Natural killer cell (primary cell): ENCODE measurements at regions not wholly inside any gene's neighbourhood (a gene's known extent, or its start where the extent isn't known, plus 50 kb on each side); places are given as distances from the start of the nearest gene placed in this dataset.

Experiments used
- ATAC-seq, 3 donors: fragments of 150-1000 bp in 2 of 3; fragments of 200-7000 bp in 1 of 3; cut with Tn5 transposase; 1 replicate in 1 of 3; 2 replicates in 2 of 3; pipeline ENCODE4 v1.10.0; 2021; ENCODE audit warnings: mild to moderate bottlenecking in 2 of 3, moderate library complexity in 2 of 3
- DNase-seq, 2 donors: peaks; one replicate each; pipeline versions ENCODE4 v3.0.0 to v3.0.0-alpha.2; 2013 to 2021; ENCODE audit warnings: mixed read lengths in 1 of 2
- H3K27ac ChIP-seq: one replicate; pipeline ENCODE4 v1.5.1; 2013; ENCODE audit warnings: mild to moderate bottlenecking, low read length
- H3K27me3 ChIP-seq: one replicate; pipeline ENCODE4 v1.6.1; 2013; ENCODE audit warnings: low read length; ENCODE audit not compliant: control insufficient read depth, insufficient read depth
- H3K36me3 ChIP-seq: one replicate; pipeline ENCODE4 v1.6.1; 2013; ENCODE audit warnings: low read length; ENCODE audit not compliant: control insufficient read depth, insufficient read depth
- H3K4me1 ChIP-seq: one replicate; pipeline ENCODE4 v1.6.1; 2013; ENCODE audit warnings: low read length; ENCODE audit not compliant: control insufficient read depth, insufficient read depth
- H3K4me3 ChIP-seq: one replicate; pipeline ENCODE4 v1.5.1; 2013; ENCODE audit warnings: low read length
- H3K9me3 ChIP-seq: one replicate; pipeline ENCODE4 v1.6.1; 2013; ENCODE audit warnings: low read length; ENCODE audit not compliant: control insufficient read depth, insufficient read depth
- H3K27ac Mint-ChIP-seq, 2 donors: one replicate each; pipeline ENCODE4 v1.8.0; 2022; ENCODE audit warnings: mild to moderate bottlenecking in 2 of 2, mixed read lengths in 2 of 2, moderate library complexity in 1 of 2
- H3K27me3 Mint-ChIP-seq, 2 donors: one replicate each; pipeline ENCODE4 v1.8.0; 2022; ENCODE audit warnings: low read depth in 2 of 2, mixed read lengths in 2 of 2
- H3K36me3 Mint-ChIP-seq: one replicate; pipeline ENCODE4 v1.8.0; 2022; ENCODE audit warnings: mixed read lengths
- H3K4me1 Mint-ChIP-seq, 2 donors: one replicate each; pipeline ENCODE4 v1.8.0; 2022; ENCODE audit warnings: mixed read lengths in 2 of 2
- H3K4me3 Mint-ChIP-seq: one replicate; pipeline ENCODE4 v1.8.0; 2022; ENCODE audit warnings: mild to moderate bottlenecking, moderate library complexity, mixed read lengths
- H3K9me3 Mint-ChIP-seq, 2 donors: one replicate each; pipeline ENCODE4 v1.8.0; 2022; ENCODE audit warnings: mixed read lengths in 2 of 2
- CTCF ChIP-seq: fragments of 200-600 bp; IDR thresholded peaks from one replicate; pipeline ENCODE4 v1.8.0; 2022; ENCODE audit warnings: antibody characterized with exemption
- WGBS: methylation state at CpG from one replicate; pipeline ENCODE4 v1.1.7; 2013; ENCODE audit warnings: missing lambda C conversion rate; ENCODE audit not compliant: insufficient coverage; 5-methylcytosine and 5-hydroxymethylcytosine counted together
- intact Hi-C: fragments of 100-400 bp; cut with micrococcal nuclease; formaldehyde crosslinking; loops from one replicate; pipeline ENCODE4 v1.14.2; 2022

- Histone ChIP-seq H3K36me3 (no peaks in the 10 kb centered on the region), H3K9me3 (peaks cover 15% of the 10 kb centered on the region), H3K27ac (no peak overlapping the region), H3K4me1 (no peaks in the 10 kb centered on the region), H3K27me3 (no peaks in the 10 kb centered on the region), H3K4me3 (no peak overlapping the region)
- Mint-ChIP-seq H3K4me1 (no peaks in the 10 kb centered on the region), H3K27me3 (no peaks in the 10 kb centered on the region), H3K9me3 (peaks cover 16% of the 10 kb centered on the region in 2 donors), H3K36me3 (no peaks in the 10 kb centered on the region), H3K4me3 (no peak overlapping the region), H3K27ac (no peak overlapping the region)
- no peak for DNase-seq
- intact Hi-C loops = no loop called here
- TF ChIP-seq CTCF = no peak
- 73% methylated on average over 1 of the region's 1 CpG for WGBS
- no peak for ATAC-seq
These were observed 493.3 kb downstream of the PRELID2 start for GRCh38 chr5:145341842-145342241.

GRCh38 chr5:145340099-145340498, 495.0 kb downstream of the PRELID2 start:
- Mint-ChIP-seq H3K9me3 (peaks cover 16 to 21% of the 10 kb centered on the region in 2 donors), H3K36me3 (no peaks in the 10 kb centered on the region), H3K4me3 (no peak overlapping the region), H3K27ac (no peak overlapping the region), H3K27me3 (no peaks in the 10 kb centered on the region), H3K4me1 (no peaks in the 10 kb centered on the region)
- no peaks in the 10 kb centered on the region for H3K4me1 ChIP-seq
- no peak for TF ChIP-seq CTCF
- H3K36me3 ChIP-seq = no peaks in the 10 kb centered on the region
- ATAC-seq (no peak), DNase-seq (no peak)
- no peaks in the 10 kb centered on the region for H3K27me3 ChIP-seq
- H3K4me3 ChIP-seq = no peak overlapping the region
- H3K27ac ChIP-seq = no peak overlapping the region
- intact Hi-C loops = no loop called here
- H3K9me3 ChIP-seq = peaks cover 15% of the 10 kb centered on the region
- WGBS = 85% methylated on average over 3 of the region's 3 CpGs

- Histone ChIP-seq H3K4me3 (no peak overlapping the region), H3K36me3 (no peaks in the 10 kb centered on the region), H3K27ac (no peak overlapping the region), H3K4me1 (no peaks in the 10 kb centered on the region), H3K27me3 (no peaks in the 10 kb centered on the region), H3K9me3 (no peaks in the 10 kb centered on the region)
- no peak overlapping the region for H3K27ac Mint-ChIP-seq
- DNase-seq (no peak), ATAC-seq (no peak)
- H3K4me3 Mint-ChIP-seq = no peak overlapping the region
- no peaks in the 10 kb centered on the region for H3K4me1 Mint-ChIP-seq
- H3K36me3 Mint-ChIP-seq = no peaks in the 10 kb centered on the region
- H3K27me3 Mint-ChIP-seq = no peaks in the 10 kb centered on the region
- intact Hi-C loops = no loop called here
- no peak for TF ChIP-seq CTCF
- peaks cover 10 to 11% of the 10 kb centered on the region in 2 donors for H3K9me3 Mint-ChIP-seq
These were observed 510.2 kb downstream of the PRELID2 start for GRCh38 chr5:145324767-145325479.

- H3K27ac Mint-ChIP-seq = no peak overlapping the region
- intact Hi-C loops = no loop called here
- Histone ChIP-seq H3K4me1 (no peaks in the 10 kb centered on the region), H3K9me3 (peaks cover 4% of the 10 kb centered on the region), H3K4me3 (no peak overlapping the region), H3K27ac (no peak overlapping the region), H3K27me3 (no peaks in the 10 kb centered on the region), H3K36me3 (no peaks in the 10 kb centered on the region)
- no peaks in the 10 kb centered on the region for H3K27me3 Mint-ChIP-seq
- WGBS = 80% methylated on average over 1 of the region's 1 CpG
- H3K9me3 Mint-ChIP-seq = peaks cover 10 to 11% of the 10 kb centered on the region in 2 donors
- no peak for TF ChIP-seq CTCF
- H3K36me3 Mint-ChIP-seq = no peaks in the 10 kb centered on the region
- H3K4me3 Mint-ChIP-seq = no peak overlapping the region
- H3K4me1 Mint-ChIP-seq = no peaks in the 10 kb centered on the region
- ATAC-seq = no peak
- no peak for DNase-seq
These were observed 511.0 kb downstream of the PRELID2 start for GRCh38 chr5:145324101-145324500.
